GM13976 (cell line): ENCODE measurements at regions not wholly inside any gene's neighbourhood (a gene's known extent, or its start where the extent isn't known, plus 50 kb on each side); places are given as distances from the start of the nearest gene placed in this dataset.

Experiments
- DNase-seq: peaks from one replicate; pipeline ENCODE4 v3.0.0; 2012; ENCODE audit warnings: low spot score
- in situ Hi-C: fragments of 300-500 bp; cut with MboI; formaldehyde crosslinking; loops from one replicate; pipeline ENCODE4 v1.12.0; 2022; ENCODE audit warnings: low sequenced_read_pairs, mixed read lengths, inconsistent platforms; ENCODE audit not compliant: unreplicated experiment
- TF ChIP-seq, protein P1 (sequence below): IDR thresholded peaks from 2 replicates; pipeline ENCODE4 v1.5.1; 2012; ENCODE audit warnings: borderline replicate concordance, mild to moderate bottlenecking; ENCODE audit not compliant: insufficient read depth; ENCODE audit errors: extremely low read depth, missing control alignments, control extremely low read depth

DNA sequence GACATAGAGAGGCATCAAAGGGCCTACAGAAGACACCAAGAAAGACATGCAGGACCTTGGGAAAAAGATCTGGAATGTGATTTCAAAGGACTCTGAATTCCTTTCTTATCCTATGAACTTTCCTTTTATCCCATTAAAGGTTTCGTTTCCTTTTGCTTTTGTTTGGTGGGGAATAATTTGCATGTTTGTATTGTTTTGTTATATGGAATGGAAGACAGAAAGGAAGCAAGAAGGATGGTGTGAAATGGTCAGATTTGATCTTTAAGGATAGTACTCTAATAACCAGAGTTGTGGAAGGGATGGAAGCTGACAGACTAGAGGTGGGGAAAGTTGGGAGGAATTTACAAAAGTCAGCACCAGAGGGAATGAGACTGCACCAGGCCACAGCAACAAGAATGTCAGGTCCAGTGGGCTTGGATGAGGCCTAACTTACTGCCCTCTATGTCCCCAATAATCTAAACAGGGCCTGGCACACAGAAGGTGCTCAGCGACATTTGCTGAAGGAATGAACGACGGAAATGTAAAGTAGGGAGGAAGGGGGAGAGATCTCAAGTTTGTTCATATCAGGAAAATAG, 173.7 kb downstream of the FOXA2 start:
- no peak for DNase-seq
- in situ Hi-C loops, result no loop called here
- TF ChIP-seq, protein P1, sequence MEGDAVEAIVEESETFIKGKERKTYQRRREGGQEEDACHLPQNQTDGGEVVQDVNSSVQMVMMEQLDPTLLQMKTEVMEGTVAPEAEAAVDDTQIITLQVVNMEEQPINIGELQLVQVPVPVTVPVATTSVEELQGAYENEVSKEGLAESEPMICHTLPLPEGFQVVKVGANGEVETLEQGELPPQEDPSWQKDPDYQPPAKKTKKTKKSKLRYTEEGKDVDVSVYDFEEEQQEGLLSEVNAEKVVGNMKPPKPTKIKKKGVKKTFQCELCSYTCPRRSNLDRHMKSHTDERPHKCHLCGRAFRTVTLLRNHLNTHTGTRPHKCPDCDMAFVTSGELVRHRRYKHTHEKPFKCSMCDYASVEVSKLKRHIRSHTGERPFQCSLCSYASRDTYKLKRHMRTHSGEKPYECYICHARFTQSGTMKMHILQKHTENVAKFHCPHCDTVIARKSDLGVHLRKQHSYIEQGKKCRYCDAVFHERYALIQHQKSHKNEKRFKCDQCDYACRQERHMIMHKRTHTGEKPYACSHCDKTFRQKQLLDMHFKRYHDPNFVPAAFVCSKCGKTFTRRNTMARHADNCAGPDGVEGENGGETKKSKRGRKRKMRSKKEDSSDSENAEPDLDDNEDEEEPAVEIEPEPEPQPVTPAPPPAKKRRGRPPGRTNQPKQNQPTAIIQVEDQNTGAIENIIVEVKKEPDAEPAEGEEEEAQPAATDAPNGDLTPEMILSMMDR, result no peak

DNA sequence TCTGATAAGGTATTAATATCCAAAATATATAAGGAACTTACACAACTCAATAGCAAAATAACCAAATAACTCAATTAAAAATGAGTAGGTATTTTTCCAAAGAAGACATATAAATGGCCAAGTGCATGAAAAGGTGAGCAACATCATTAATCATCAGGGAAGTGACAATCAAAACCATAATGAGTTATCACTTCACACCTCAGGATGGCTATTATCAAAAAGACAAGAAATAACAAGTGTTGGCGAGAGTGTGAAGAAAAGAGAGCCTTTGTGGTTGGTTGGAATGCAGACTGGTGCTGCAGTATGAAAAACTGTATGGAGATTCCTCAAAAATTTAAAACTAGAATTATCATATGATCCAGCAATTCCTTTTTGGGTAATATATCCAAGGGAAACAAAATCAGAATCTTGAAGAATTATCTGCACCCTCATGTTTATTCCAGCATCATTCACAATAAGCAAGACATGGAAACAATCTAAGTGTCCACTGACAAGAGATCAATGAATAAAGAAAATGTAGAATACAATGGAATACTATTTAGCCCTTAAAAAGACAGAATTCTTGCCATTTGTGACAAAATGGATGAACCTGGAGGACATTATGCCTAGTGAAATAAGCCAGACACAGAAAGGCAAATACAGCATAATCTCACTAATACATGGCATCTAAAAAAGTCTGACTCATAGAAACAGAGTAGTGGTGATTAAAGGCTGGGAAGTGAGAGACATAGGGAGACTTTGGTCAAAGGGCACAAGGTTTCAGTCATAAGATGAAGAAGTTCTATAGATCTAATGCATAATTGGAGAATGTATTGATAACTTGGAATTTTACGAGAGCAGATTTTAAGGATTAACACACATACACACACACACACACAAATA, 175.6 kb downstream of the FOXA2 start:
- TF ChIP-seq, protein P1, result no peak
- in situ Hi-C loops, result no loop called here
- DNase-seq, result no peak

DNA sequence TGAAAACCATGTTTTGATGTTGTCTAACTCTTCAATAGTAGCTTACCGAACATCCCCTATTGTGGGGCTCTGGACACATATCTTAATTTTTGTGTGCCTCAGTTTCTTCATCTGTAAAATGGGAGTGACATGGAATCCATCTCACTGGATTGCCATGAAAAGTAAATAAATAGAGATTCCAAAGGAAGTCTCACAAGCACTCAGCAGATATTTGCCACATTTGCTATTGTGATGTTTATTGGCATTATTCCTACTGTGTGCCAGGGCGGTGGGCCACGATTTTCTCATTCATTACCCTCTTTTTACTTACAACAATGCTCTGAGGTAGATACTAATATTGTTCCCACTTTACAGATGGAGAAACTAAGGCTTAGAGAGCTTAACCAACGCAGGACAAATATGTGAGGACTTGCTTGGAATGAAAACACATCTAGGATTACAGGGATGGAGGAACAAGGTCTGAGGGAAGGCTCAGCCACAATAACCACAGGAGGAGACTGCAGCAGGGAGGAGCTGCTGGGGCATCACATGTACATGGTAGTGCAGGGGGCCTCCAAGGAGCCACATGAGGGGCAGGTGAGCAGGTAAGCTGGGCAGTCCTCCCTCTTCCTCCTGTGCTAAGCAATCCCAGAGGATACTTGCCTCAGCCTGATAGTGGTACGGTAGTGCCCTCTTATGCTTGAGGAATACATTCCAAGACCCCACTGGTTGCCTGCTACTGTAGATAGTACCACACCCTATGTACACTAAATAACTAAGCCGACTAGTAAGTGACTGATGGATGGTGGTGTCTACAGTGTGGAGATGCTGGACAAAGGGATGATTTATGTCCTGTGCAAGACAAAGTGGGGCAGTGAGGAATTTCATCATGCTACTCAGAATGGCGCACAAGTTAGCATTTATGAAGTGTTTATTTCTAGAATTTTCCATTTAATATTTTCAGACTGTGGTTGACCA, 176.9 kb downstream of the FOXA2 start:
- no peak for DNase-seq
- in situ Hi-C loops, result no loop called here
- TF ChIP-seq, protein P1, result no peak

DNA sequence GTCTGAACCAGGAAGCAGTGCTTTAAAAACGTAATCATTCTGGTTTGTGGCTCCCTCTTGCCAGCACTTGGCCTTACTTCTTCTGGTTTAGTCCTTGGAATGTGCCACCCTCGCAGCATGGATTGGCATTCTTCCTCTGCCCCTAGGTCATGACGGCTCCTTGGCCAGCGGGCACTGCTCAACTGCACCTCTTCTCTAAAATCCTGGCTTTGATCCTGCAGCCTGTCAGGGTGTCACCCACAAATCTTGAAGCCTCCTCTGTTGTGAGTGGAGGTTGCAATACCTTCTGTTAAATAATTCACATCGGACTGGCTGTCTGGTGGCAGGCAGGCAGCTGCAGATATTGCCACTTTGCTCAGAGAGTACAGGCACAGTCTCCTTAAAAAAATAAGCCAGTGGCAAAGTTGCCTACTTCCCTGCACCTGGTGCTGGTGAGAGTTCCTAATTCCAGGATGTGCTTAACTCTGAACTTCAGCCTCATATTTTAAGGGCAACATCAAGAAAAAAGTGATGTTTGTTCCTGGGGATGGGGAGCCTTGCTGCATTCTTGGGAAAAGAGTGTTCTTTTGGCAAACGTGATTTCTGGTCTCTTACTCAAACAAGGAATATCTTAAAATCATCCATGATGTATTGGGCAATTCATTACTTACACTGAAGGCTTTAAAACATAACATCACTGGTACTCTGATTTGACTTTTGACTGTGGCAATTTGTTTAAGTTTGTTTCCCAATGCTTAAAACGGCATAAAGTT, 179.8 kb downstream of the FOXA2 start:
- no peak for DNase-seq
- TF ChIP-seq, protein P1, result no peak
- in situ Hi-C loops, result no loop called here

DNA sequence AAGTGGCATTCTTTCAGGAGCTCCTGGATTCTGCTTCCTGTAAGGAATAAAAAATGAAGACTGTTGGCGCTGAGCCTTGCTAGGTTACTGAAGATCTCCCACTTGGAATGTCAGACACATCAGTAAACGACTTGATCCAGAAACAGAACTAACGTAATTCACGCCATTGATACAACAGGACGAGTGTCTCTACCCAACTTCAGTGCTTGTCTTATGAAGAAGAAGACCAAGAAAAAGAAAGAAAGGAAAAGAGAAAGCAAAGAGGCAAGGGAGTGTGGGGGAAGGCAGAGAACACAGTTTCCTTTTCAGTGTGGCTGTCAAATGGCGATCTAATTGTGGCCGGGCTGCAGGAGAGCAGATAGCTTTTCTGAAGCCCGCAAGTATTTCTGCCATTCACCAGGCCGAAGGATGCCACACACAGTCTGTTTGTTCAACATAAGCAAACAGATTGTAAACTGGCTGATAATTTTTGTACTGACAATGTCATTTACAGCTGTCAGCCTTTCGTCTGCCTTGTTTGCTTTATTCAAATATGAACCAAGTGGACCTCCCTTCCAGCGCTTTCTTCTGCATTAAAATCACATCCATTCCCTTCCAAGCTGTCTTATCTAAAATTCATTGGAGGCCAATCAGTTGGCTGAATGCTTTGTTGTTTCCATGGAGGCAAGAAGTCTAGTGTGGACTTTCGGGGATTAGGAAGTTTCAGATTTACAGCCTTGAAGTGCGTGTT, 180.6 kb downstream of the FOXA2 start:
- in situ Hi-C loops, result no loop called here
- no peak for DNase-seq
- TF ChIP-seq, protein P1, result no peak
